Inflammatory macrophage (primary cell): ENCODE measurements at regions not wholly inside any gene's neighbourhood (a gene's known extent, or its start where the extent isn't known, plus 50 kb on each side); places are given as distances from the start of the nearest gene placed in this dataset.

ENCODE experiments used
- DNase-seq, 2 donors: peaks; one replicate each; pipeline ENCODE4 v3.0.0-alpha.2; 2020 to 2022

- no peak for DNase-seq
Observed at GRCh38 chr16:50992350-50993032, 158.6 kb downstream of the SALL1 start.

GRCh38 chr16:50991436-50991835 lies 159.6 kb downstream of the SALL1 start:
- DNase-seq, result no peak

GRCh38 chr16:50991006-50991405 lies 160.1 kb downstream of the SALL1 start:
- DNase-seq, result no peak

DNA sequence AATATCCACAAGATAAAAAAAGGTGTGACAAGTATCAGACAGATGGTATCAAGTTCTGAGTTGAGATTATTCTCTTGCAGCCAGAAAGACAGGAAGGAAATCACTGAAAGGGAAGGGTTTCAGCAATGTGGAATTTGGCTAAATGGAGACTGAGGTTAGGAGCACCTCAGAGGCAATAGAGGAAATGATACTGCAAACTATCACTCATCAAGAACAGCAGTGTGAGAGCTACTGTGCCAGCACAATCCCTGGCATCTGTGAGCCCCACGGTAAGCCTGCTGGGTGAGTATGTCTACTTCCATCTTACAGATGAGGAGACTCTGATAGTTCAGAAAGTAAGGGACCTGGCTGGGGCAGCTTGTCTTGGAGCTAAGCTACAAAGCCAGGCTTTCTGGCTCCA lies 162.0 kb downstream of the SALL1 start:
- DNase-seq, result no peak

DNA sequence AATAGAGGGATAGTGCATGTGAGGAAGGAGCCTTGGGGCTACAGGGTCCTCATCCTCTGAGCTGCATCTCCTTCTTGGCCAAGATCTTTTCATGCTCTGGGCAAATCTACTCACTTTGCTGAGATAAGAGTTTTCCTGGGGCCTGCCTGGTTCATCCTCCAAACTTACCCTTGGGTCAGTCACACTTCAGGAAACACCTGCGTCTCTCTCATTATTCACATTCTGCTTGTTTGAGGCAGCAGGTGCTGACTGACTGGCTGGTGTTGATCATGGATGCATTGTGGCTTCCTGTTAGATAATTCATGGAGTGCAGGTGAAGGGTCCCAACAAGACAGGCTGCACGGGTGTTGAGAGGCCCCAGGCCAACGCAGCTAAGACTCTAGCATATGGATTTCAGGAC lies 162.6 kb downstream of the SALL1 start:
- no peak for DNase-seq

- no peak for DNase-seq
Observed at GRCh38 chr16:50986453-50986852, 164.6 kb downstream of the SALL1 start.

DNA sequence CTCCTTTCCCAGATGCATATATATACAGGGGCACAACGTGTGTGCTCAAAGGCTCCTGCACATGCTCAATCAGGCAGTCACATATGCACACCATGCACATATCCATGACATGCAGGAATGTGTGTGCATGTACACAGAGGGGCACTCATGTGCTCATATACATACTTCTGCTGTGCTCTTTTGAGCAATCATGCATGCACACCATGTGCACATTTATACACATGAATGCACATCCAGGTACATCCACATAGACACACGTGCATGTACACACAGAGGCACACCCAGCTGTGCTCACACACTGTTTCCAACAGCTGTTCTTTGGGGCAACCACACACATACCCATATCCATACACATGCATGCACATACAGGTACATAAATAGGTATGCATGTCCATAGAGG lies 165.3 kb downstream of the SALL1 start:
- DNase-seq, result no peak

DNA sequence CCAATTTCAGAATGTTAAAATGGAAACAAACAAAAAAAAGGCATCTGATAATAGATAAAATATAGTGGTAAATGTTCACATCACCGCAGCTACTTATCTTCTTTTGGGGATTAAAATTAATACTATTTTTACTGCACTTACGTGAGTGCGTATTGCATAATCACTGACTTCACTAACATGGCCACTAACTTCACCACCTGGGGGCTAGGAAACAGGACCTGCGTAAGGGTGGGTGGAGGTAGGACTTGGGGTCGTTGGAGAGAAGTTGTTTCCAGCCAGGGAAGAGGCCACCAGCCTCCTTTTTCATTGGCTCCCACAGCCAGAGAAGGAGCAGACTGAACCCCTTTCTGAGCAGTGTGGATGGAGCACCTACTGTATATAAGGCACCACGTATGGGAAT lies 166.4 kb downstream of the SALL1 start:
- no peak for DNase-seq

GRCh38 chr16:50982808-50983207 lies 168.3 kb downstream of the SALL1 start:
- no peak for DNase-seq

GRCh38 chr16:50981951-50982350 lies 169.1 kb downstream of the SALL1 start:
- no peak for DNase-seq

DNA sequence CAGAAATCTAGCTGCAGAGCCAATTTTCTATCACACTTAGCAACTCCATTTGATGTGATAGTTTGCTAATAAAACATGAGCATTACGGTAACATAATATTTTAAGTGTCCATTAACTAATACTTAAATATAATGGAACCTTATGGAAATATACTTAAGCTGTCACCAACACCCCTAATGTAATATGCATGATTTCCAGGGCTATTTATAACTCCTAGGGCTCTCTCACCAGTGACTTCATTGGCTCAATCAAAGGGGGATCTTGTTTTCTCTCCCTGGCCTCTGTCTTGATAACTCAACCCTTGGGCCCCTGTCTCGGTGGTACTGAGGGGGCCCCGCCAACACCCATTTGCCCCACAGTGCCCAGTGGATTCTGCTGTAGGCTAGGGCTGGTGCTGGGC lies 170.4 kb downstream of the SALL1 start:
- DNase-seq, result no peak

DNA sequence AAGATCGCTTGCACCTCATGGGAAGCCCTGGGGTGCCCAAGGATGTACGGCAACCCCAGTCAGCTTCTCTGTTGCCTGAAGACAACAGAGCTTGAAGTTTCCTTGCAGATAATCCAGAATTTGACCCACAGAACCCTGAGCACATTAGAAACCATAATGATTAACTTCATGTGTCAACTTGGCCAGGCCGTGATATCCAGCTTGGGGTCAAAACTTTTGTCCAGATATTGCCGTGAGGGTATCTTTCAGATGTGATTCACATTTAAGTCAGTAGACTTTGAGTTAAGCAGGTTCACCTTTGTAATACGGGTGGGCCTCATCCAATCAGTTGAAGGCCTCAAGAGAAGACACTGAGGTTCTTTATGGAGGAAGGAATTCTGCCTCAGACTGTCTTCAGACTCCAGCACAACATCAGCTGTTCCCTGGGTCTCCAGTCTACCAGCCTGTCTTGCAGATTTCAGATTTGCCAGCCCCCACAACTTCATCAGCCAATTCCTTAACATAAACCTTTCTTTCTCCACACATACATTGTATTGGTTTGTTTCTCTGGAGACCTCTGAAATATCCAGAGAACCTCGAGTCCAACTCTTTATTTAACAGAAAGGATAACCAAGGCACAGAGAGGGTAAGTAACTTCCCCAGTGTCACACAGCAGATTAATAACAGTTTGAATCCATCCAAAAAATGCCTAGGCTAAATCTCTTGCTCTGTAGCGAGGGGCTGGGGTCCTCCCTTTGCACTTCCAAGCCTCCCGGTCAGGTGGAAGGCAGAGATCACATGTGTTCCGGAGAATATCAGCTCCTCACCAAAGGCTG lies 171.1 kb downstream of the SALL1 start:
- no peak for DNase-seq

DNA sequence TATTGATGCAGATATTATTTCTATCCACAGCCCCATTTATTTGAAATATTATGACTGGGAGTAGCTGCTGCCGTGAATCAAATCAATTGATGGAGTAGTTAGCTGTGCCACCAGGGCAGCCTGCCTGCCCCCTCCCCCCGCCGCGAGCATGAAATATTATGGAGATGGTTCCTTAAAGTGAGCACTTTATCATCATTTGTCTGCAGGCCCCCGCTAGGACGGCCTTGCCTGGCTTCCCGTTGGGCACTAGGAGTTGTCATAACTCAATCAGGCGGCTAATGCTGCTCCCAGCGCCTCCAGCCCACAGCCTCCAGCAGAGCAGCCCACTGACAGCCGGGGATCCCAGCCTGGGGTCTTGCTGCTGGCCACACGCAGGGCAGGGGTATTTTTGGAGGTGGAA lies 173.9 kb downstream of the SALL1 start:
- no peak for DNase-seq

DNA sequence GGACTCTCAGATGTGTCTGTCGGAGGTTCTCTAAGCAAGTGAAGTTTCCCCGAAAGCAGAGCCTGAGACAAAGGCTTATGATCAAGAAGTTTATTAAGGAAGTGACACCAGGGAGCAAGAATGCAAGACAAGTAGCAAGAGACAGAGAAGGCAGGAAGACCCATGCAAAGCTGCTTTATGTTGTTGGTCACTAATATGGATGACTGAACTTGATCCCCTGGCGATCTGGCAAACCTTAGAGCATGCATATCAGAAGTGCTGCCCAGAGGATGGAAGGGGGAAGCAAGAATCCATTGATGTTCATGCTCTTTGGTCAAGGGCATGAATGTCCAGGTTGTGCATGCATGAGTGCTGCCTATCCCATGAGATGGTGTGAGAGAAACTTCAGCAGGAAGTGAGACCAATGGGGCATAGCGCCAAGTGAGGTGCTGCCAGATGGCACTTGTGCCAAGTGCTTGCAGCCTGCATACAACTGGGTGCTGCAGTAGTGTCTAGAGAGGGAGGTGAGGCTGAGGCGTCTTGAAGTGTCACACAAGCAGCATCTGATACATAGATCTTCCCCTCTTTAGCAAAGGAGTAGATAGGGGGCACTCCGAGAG lies 176.5 kb downstream of the SALL1 start:
- DNase-seq, result no peak

DNA sequence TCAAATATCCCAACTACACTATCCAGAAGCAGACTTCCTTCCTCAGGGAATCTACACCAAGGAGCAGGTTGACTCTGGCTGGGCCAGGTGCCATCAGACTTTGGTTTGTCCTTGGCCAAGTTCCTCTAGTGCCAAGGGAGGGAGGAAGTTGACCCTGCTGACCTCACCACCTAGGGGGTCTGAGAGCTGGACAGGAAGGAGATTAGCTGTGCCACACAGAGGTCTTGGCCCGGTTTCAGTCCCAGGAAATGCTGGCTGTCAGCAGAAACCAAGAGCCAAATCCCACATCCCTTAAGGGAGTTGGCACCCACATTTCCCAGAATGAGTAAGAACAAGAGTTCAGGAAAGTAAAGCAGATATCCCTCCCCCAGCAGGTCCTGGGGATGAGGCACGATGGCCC lies 178.2 kb downstream of the SALL1 start:
- DNase-seq, result no peak

- DNase-seq, result no peak
Observed at GRCh38 chr16:50970281-50970680, 180.8 kb downstream of the SALL1 start.

GRCh38 chr16:50967827-50968612 lies 183.1 kb downstream of the SALL1 start:
- DNase-seq, result no peak

GRCh38 chr16:50964491-50964890 lies 186.6 kb downstream of the SALL1 start:
- no peak for DNase-seq

- DNase-seq, result no peak
Observed at GRCh38 chr16:50961952-50962351, 189.1 kb downstream of the SALL1 start.

GRCh38 chr16:50960517-50961202 lies 190.4 kb downstream of the SALL1 start:
- DNase-seq, result no peak

GRCh38 chr16:50957056-50957455 lies 194.0 kb downstream of the SALL1 start:
- DNase-seq, result no peak

DNA sequence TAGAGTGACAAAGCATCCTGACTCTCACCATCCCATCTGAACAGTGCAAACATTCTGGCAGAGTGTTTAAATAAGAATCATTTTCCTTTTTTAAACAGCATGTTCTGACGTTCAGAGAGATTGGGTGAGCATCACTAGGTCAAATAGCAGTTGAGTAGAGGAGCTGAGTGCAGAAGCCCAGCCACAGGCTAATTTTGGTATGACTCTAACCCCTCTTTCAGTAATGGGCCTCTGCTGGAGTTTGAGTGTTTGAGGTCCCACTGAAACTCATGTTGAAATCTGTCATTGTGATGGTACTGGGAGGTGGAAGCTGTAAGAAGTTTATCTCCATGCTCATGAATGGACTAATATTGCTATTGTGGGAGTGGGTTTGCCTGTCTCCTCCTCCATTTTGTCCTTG lies 194.4 kb downstream of the SALL1 start:
- no peak for DNase-seq

GRCh38 chr16:50955311-50955710 lies 195.8 kb downstream of the SALL1 start:
- DNase-seq, result no peak
